HG03520 (cell line): ENCODE measurements at regions not wholly inside any gene's neighbourhood (a gene's known extent, or its start where the extent isn't known, plus 50 kb on each side); places are given as distances from the start of the nearest gene placed in this dataset.

ENCODE experiments used
- ATAC-seq: cut with Tn5 transposase; IDR thresholded peaks from one replicate; pipeline ENCODE4 v1.9.1; 2021; ENCODE audit warnings: mild to moderate bottlenecking, moderate library complexity; ENCODE audit not compliant: unreplicated experiment

DNA sequence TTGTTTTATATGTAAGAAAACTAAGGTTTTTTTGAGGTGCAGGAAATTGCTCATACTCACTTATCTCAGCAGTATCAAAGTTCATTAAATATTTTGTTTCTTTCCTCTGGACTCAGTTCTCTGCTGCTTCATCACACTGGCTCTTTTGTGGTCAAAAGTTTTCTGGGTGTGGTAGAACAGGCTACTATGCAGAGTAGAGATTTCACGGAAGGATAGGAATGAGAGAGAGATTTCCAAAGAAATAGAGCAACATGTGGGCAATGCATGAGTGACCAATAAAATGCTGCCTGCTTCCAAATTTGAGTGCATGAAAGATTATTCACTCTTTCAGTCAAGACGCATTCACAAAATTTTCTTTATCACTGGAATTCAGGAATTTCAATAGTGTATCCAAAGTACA lies 577.3 kb upstream of the SEMA6D start:
- no peak for ATAC-seq

DNA sequence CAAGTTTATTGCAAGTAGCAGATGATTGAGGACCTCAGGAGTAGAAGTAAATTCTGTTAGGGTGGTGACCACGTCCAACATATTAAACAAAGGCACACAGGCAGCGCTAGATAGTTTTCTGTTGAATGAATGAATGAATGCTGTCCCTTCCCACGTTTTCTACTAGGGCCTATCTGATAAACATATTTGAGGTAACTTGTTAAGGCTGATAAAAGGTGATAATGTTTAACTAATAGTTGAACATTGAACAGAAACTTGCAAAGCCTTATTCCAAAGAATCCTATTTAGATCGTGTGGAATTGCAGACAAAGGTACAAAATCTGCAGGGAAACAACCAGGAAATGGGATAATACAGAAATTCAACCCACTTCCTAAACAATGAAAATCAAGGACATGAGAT lies 559.5 kb upstream of the SEMA6D start:
- no peak for ATAC-seq

DNA sequence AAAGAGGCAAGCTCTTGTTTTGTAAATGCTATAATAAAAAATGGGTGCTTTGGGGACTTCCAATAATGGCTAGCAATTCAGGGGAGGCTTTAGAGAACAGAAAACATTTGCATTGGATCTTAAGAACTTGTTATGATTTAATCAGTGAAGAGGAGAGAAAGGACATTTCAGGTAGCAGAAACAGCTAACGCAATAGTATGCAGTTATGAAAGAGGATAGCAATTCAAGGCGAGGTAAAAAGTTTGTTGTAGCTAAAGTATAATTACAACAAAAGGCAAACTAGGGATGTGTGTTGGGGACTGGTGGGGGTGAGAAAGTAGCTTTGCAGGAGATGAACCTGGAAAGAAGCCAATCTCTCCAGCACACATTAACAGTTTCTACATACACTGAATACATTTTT lies 558.7 kb upstream of the SEMA6D start:
- ATAC-seq = no peak

DNA sequence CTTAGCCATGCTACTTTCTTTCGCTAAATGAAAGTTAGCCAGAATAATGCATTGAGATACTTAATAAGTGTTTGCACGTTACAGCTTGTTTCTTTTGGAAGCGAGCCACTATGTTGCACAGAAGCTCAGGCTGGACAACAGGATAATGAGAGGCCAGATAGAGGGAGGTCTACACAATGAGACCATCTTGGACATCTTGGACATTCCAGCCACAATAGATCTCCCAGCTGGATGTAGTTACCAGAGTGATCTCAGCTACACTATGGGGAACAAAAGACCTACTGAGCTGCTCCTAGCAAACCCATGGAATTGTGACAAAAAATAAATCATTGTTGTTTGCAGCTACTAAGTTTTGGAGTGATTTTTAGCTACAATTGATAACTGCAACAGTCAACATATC lies 540.1 kb upstream of the SEMA6D start:
- no peak for ATAC-seq

DNA sequence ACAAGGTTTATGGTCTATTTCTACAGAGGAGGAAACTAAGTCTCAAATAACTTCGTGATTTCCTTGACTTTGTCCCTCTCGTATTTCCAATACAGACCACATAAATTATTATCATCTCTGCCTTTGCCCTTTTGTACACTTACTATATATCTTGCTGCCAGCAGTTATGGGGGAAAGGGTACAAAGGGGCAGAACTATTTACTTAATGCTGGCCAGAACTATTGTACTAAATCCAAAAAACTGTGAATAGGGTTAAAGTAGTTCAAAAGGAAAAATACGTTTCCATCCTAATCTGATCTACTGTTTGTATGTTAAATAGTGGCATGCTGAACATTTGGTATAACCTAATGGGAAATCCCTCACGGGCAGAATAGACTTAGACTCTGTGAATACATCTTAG lies 537.3 kb upstream of the SEMA6D start:
- no peak for ATAC-seq

DNA sequence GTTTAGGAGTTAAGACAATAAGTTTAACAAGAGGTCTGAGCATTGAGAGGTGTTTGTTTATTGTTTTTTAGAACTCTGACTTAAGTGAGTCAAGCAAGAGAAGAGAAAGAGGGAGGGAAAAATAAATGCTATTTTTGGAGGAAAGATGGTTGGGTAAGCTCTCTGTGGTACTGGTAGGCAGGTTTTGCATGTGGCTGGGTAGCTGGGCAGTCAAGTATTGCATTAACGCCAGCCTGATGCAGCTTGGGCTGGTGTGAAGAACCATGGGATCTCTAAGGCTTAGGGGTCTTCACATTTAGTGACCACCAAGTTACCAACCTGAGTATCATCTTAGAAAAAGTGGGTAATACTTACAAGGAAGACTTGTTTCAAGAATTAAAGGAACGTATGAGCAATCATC lies 534.5 kb upstream of the SEMA6D start:
- ATAC-seq = no peak

DNA sequence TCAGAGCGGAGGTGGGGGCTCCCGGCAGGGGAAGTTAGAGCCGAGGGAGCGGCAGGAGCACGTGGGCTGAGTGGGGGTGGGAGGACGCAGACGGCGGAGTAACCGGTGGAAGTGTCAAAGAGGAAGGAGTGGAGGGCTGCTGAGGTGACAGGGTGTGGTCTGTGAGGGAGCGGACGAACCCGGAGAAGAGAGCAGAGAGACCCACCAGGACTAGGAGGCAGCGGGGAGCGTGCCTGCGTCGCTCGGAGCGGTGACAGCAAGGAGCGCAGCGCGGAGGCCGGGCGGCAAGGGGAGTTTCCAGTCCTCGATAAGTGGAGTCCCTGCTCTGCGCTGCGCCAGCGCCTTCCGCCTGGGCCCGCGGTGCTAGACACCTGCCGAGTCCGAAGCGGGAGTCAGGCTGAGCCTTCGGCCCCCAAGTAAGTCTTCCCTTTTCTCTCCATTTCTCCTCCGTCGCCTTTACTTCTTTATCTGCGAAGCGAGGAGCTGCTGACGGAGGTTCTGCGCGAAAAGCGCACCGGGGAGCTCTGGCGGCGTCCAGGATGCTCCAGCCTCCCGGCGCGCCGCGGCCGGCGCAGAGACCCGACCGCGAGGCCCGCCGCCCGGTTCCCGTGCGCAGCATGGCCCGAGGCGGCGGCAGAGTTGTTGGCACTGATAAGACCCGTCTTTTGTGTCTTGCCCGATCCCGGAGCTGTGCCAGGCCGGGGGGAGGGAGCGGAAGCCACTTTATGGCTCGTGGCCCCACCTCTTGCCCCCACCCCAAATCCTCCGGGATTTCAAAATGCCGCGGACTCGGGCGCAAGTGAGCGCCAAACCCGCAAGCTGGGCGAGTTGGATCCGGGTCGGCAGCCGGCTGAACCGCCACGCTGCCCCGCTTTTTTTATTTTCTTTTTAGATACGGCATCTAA lies 533.0 kb upstream of the SEMA6D start:
- ATAC-seq = no peak

DNA sequence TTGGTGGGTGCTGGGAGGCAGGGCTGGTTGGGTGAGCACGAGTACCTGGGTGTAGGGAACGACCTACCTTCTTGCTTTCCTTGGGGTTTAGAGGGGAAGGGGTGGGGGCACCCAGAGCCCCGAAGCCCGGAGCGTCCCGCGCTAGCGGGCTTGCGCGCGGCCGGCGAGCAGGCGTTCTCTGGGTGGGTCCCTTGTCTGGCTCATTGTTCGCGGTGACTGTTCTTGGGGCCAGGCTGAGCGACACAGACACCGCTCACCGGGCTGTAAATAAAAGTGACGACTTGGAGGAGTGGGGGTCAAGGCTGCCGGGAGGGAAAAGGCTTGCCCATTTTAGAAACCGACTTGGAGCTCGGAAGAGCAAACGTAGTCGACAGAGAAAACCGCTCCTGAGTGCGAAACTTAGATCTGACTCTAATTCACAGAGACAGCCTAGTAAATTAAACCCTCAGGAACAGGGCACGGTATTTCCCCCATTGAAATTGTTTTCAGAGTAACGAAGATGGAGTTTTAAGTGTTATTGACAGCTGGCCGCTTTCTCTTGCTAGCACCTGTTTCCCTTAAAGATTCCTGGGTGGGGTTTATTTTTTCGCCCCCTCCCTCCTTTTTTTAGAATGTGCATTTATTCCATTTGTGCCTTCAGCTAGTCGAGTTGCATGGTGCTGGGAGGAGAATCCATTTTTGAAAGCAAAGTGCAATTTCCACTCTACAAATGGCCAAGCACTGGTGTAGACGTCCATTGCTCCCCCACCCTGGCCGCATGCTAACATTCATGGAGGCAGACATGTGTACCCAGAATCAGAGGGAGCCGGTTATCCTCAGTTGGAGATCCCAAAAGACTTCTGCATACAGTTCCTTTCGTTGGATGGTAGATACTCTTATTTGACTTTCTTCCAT lies 532.1 kb upstream of the SEMA6D start:
- ATAC-seq = no peak

DNA sequence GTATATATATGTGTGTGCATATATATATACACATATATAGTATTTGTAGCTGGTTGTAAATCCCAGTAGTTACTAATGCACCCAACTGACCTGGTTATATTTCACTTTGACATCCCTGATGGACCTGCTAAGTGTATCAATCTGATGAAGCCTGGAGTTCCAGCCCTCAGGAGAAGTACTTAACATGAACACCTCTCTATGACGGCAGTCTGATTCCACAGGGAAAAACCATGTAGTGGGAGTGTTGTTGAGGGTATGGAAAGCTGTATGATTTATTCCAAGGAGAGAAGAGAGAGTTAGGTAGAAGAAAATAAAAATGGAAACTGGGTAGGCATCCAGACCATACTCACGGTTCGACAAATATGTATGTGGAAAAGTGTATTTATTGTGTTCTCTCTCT lies 531.2 kb upstream of the SEMA6D start:
- no peak for ATAC-seq

DNA sequence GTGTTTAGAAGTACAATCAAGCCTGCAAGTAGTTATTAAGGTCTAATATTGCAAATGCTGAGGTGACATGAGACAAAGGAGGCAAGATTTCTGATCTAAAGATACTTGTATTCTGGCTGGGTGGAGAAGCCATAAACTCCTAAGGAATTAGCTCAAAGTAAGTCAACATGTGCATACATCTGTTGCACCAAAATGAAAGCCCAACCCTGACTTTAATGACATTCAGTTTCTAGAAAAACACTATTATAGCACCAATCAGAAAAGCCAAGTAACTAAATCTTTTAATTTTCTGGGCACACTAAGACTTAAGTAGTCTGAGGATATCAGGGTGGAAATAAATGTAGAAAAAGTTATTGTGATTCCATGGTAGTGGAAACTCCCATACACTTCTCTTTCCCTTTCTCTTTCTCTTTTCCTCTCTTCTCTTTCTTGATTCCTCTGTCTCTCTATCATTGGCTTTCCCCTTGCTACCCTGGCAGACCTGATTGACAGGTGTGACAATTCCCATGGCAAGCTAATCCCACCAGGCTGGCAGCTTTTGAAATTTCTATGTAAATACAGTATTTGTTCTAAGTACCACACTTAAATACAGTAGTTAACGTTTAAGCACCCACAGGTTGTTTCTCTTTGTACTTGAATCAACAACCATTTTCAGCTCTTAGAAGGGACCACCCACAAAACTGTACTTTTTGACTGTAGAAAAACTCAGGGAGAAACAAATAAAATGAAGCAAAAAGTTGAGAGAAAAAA lies 528.4 kb upstream of the SEMA6D start:
- no peak for ATAC-seq

DNA sequence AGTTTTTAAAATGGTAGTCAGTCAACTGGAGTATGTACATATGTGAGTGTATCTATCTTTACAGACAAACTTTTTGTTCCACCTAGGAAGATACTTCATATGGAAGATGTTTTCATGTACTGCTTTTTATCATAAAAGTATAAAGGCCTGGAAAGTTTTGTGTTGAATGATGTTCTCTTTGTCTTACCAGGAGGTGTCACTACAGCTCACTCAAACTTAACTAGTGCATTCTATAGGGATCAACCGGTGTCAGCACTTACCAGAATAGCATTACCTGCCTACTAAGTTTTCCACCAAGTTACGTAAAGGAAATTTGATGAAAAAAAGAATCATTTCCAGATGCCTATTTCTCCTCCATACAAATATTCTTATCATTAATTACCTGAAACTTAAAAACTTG lies 522.6 kb upstream of the SEMA6D start:
- no peak for ATAC-seq

DNA sequence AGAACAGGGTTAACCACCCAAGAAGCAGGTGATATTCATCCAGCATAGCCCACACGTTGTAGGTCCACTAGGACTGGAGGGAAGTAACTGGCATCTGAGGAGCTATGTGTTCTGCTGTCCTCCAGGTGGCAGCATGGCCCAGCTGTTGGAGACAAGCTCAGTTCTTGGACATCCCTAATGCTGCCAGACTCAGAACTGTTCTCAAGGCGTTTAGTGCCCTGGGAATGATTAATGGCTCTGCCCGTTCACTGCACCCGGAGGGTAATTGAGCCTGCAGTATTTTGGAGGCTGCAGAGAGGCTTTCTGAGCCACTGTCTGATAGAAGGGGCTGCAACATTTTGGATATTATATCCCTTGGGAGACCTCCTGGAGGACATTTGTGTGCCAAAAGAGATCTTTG lies 521.3 kb upstream of the SEMA6D start:
- peak; percentile 71 for ATAC-seq

DNA sequence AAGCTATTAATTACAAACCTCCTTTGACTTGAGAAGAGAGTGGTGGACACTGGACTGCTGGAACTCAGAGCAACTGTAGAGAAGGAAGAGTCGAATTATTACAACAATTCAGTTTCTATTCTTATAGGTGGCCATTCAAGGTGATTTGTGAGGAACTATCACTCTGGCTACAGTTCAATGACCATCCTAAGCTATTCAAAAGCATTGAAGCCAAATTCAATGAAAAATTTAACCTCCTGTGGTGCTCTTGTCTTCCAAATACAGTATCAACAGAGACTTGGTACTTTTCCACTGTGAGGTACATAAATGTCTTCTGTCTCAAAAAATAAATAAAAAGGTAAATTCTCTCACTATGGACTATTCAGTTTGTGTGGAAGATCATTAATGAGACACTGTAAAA lies 513.3 kb upstream of the SEMA6D start:
- no peak for ATAC-seq

DNA sequence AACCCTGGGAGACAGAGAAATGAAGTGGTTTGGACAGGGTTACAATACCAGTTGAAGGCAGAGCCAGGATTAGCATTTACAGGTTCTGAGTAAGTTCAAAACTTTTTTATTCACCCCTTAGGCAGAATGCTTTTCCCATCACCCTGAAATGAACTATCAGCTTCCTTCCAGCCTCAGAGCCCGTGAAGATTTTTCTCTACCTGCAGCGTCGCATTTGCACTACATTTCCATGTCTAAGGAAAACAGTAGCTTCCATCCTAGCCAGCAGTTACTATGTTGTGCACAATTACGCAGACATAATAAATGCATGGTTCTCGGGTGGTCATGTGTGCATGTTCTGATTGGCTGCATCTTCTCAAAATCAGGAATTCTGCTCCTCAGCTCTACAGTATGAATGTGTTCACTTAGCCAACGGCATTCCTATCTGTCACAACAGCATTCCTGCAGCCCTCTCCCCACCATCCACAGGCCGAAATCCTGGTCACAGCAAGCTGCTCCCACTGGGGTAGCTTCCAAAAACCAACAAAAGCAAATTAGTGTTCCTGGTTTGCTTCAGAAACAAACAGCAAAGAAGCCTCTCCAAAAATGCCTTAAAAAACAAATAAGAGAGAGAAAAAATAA lies 510.8 kb upstream of the SEMA6D start:
- no peak for ATAC-seq

DNA sequence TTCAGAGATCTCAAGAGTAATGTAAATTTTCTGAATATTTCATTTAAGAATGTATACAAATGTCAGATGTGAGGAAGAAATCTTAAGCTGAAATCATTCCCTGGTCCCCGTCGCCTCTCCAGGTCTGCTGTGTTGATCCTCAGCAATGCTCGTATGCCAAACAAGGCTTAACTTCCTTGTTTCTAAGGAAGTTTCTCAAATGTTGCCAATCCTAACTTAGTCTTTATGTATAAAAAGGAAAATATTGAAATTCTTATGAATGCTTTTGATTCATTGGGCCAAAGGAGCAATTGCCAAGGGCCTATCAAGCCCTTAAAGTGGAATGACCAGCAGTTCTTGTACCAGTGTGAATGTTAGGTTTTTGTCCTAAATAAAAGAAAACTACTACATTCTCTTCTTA lies 507.7 kb upstream of the SEMA6D start:
- ATAC-seq = no peak

DNA sequence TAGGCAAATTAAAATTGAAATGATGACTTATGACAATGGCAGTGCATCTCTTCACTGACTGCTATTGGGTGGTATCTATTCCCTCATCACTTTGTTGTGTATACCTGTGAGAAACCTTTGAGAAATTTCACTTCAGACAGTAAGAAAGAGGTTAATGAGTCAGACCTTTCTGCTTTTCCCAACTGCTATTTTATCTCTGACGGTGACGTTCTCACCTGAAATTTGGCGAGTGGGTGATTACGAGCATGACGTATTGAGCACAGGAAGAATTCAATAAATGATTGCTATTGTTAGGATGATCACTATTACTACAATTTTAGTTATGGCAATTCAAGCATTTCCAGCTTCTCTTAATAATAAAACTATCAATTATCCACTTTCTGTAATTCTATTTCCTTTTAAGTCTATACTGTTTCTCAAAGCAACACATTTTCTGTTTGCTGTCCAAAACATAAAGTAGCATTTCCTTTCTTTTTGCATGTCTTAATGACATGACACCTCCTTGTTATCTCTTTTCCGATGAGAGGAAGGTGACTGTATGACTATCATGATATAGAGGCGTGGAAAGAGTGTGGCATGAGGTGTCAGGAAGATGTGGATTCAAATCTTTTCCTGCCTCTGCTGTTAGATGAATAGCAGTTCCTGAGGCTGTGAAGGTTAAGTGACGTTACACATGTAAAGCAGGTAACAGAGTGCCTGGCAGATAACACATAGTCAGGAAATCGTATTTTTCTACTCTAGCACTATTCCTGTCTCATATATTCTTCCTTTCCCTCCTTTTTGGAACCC lies 504.9 kb upstream of the SEMA6D start:
- no peak for ATAC-seq

DNA sequence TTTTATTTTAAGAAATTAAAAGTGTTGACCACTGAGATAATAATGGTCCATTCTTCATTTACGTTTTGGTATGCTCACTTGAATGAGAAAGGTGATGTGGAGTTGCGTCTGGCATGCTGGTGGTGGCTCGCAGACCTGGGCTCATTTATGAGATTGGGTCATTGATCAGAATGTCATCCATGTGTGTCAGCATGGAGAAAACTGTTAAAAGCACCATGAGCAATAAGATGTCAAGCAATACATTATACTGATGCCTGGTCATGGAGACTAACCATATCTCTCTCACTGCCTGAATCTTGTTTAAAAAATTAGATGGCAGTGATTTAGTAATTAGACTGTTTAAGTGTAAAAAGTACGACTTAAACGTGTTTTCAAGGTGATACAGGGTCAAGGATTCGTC lies 503.4 kb upstream of the SEMA6D start:
- no peak for ATAC-seq

DNA sequence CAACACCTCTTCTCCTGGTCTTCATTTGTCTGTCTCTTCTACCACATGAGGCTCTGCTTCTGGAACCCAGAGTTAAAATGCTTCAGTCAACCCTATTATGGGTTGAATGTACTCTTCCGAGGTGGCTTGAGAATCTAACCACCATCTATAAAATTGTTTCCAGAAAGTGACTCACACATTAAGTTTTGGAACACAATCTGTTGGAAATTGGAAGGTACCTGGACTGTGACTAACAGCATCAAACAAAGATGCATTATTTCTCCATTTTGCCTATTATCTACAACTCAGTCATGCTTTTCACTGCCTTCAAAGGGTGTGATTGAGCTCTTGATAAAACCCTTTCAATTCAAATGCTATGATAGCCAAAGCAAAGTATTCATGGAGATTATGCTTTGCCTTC lies 499.0 kb upstream of the SEMA6D start:
- ATAC-seq = no peak

DNA sequence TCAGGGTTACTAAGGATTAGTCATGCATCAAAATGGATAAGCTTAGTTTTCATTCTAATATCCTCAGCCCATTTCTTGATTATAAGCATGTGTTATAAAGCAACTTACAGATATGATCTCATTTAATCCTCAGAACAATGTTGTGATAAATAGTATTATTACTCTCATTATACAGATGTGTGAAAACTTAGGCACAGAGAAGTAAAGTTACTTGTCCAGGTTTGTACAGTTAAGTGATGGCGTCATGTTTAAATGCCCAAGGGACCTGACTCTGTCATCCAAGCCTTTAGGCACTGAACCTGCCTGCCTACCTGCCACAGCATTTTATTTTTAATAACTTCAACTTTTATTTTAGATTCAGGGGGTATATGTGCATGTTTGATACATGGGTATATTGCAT lies 472.9 kb upstream of the SEMA6D start:
- no peak for ATAC-seq

DNA sequence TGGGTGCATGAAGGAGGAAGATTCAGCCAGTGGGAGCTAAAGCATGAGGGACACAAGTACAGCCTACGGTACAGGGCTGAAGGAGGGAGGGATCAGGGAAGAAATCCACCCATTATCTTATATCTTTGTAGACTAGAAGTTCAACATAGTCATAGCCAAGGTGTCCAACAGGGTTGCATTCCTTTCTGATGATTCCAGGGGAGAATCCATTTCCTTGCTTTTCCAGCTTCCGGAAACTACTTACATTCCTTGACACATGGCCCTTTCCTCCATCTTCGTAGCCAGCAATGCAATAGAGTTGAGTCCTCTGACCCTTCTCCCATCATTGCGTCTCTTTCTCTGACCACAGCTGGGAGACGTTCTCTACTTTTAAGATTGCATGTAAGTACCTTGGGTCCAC lies 471.0 kb upstream of the SEMA6D start:
- ATAC-seq = no peak
